ENCODE measurements at regions not wholly inside any gene's neighbourhood (a gene's known extent, or its start where the extent isn't known, plus 50 kb on each side); places are given as distances from the start of the nearest gene placed in this dataset.

DNA sequence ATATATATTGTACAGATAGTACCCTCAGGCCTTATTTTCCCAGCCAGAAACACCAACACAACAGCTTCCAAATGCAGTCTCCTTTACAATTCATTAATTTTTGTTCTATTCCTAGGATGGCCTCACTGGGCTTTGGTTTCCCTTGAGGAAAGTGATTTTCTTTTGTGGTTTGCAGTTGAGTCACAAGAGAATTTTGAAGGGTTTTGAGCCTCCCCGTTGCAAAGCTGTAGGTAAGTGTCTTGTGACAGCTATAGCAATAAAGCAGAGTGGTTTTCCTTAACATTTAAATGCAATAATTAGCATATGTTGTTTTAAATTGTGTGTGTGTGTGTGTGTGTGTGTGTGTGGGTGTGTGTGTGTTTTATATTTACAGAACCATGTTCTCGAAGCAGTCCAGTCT, 54.1 kb upstream of the WDR17 start:
- no peak for DNase-seq (ENCODE audit: low spot score)

DNA sequence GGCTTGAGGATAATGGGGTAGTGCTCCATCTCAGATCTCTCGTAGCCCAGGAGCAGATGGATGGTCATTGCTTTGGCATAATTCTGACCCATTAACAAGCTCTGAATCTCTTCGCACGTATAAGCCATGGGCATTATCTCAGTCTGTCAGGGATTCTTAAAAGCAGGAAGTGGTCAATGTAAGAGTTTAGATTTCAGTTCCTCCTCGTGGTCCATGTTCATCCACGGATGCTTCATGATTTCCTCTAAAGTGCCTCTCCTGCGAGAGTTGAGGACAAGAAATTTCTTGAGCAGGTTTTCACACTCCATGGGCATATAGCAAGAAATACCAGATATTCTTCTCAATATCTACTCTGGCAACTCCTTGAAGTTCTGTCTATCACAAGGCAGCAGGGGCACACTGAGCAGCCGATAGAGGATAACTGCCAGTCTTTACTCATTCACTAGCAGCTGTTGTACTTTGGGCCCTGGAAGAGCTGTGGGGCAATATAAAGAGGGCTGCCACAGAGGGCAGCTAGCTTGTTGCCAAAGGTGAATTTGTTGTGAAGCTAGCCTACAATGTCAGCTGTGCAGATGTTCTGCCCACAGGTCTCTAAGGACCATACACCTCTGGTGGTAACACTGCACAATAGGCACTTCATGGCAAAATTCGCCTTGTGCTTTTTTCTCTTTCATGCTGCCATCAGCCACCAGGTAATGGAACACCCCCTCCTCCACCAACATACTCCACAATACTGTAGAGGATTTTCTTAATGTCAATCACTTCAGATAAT, 52.0 kb upstream of the WDR17 start:
- no peak for DNase-seq (ENCODE audit: low spot score)

- no peak for DNase-seq (ENCODE audit: low spot score)
These were observed 51.0 kb upstream of the WDR17 start for GRCh38 chr4:176014583-176015108.

All from putamen (tissue), 1 donor.